Psoas muscle (tissue), 7 donors: ENCODE measurements at regions not wholly inside any gene's neighbourhood (a gene's known extent, or its start where the extent isn't known, plus 50 kb on each side); places are given as distances from the start of the nearest gene placed in this dataset.

Source experiments
- ATAC-seq, 4 donors: fragments of 200-7000 bp; cut with Tn5 transposase; one replicate each; pipeline ENCODE4 v1.9.1; 2020; ENCODE audit warnings: moderate library complexity in 3 of 4, mild to moderate bottlenecking in 2 of 4
- DNase-seq, 2 donors: peaks; one replicate each; pipeline ENCODE4 v3.0.0-alpha.2; 2020
- H3K27ac ChIP-seq: fragments of 200-600 bp; one replicate; pipeline ENCODE4 v1.8.0; 2022
- H3K27me3 ChIP-seq, 3 donors: fragments of 200-600 bp in 1 of 3; one replicate each; pipeline versions ENCODE4 v1.6.1 to v1.8.0; 2013 to 2022; ENCODE audit warnings: low read length in 2 of 3, mild to moderate bottlenecking in 2 of 3, moderate library complexity in 1 of 3; ENCODE audit not compliant: insufficient read depth in 3 of 3
- H3K36me3 ChIP-seq, 2 donors: fragments of 200-600 bp in 1 of 2; one replicate each; pipeline versions ENCODE4 v1.6.1 to v1.8.0; 2013 to 2022; ENCODE audit warnings: low read depth in 1 of 2, mild to moderate bottlenecking in 1 of 2, moderate library complexity in 1 of 2; ENCODE audit not compliant: insufficient read depth in 1 of 2
- H3K4me1 ChIP-seq: fragments of 200-600 bp; one replicate; pipeline ENCODE4 v1.8.0; 2022
- H3K4me3 ChIP-seq: fragments of 200-600 bp; one replicate; pipeline ENCODE4 v1.8.0; 2022; ENCODE audit warnings: mild to moderate bottlenecking
- H3K9me3 ChIP-seq: fragments of 200-600 bp; one replicate; pipeline ENCODE4 v1.8.0; 2022
- WGBS, 3 donors: extraction: QIAGEN DNeasy Blood & Tissue Kit; methylation state at CpG; one replicate each; pipeline versions ENCODE4 v1.1.6 to v1.1.7; 2013; 5-methylcytosine and 5-hydroxymethylcytosine counted together
- intact Hi-C, 2 donors: fragments of 100-400 bp; cut with DNase I; formaldehyde crosslinking; loops; one replicate each; pipeline versions ENCODE4 v1.11.0 to v1.14.2; 2022
- TF ChIP-seq, protein P1 (sequence below): fragments of 200-600 bp; IDR thresholded peaks from one replicate; pipeline ENCODE4 v1.8.0; 2022; ENCODE audit warnings: antibody characterized with exemption
- donor health status: healthy with polysubstance abuse.
- donor health status: DM: no; HTN: no; CAD: no; lungs with moderate emphysema.
- donor health status: Bipolar disorder and iron deficiency.
- donor health status: healthy.
- donor health status: DM: yes; HTN: yes; CAD: no.
- donor health status: DM: no; HTN: no; CAD: no.
- donor health status: DM: yes; HTN: yes; CAD: no.

GRCh38 chr14:22513066-22513812, 75.8 kb downstream of the DAD1 start:
- Histone ChIP-seq H3K9me3 (no peaks in the 10 kb centered on the region), H3K27ac (peak overlapping the region; percentile 32), H3K4me3 (no peak overlapping the region), H3K36me3 (no peaks in the 10 kb centered on the region), H3K4me1 (peaks cover 13% of the 10 kb centered on the region), H3K27me3 (peaks cover 0 to 4% (median 2%) of the 10 kb centered on the region in 3 donors)
- ATAC-seq (no peak), DNase-seq (no peak)
- TF ChIP-seq, protein P1, sequence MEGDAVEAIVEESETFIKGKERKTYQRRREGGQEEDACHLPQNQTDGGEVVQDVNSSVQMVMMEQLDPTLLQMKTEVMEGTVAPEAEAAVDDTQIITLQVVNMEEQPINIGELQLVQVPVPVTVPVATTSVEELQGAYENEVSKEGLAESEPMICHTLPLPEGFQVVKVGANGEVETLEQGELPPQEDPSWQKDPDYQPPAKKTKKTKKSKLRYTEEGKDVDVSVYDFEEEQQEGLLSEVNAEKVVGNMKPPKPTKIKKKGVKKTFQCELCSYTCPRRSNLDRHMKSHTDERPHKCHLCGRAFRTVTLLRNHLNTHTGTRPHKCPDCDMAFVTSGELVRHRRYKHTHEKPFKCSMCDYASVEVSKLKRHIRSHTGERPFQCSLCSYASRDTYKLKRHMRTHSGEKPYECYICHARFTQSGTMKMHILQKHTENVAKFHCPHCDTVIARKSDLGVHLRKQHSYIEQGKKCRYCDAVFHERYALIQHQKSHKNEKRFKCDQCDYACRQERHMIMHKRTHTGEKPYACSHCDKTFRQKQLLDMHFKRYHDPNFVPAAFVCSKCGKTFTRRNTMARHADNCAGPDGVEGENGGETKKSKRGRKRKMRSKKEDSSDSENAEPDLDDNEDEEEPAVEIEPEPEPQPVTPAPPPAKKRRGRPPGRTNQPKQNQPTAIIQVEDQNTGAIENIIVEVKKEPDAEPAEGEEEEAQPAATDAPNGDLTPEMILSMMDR = no peak
- intact Hi-C loops = no loop called here
- 36 to 44% (median 42%) methylated on average over 3 of the region's 3 CpGs for WGBS, 3 donors

- TF ChIP-seq, protein P1 = no peak
- Histone ChIP-seq H3K4me3 (no peak overlapping the region), H3K27ac (peak overlapping the region; percentile 13), H3K4me1 (peaks cover 13% of the 10 kb centered on the region), H3K36me3 (no peaks in the 10 kb centered on the region), H3K9me3 (no peaks in the 10 kb centered on the region), H3K27me3 (peaks cover 0 to 4% (median 2%) of the 10 kb centered on the region in 3 donors)
- intact Hi-C loops = no loop called here
- WGBS, 3 donors = 64 to 66% (median 64%) methylated on average over 2 of the region's 2 CpGs
- no peak for ATAC-seq
- DNase-seq = no peak
These were observed 76.8 kb downstream of the DAD1 start for GRCh38 chr14:22512106-22512814.

DNA sequence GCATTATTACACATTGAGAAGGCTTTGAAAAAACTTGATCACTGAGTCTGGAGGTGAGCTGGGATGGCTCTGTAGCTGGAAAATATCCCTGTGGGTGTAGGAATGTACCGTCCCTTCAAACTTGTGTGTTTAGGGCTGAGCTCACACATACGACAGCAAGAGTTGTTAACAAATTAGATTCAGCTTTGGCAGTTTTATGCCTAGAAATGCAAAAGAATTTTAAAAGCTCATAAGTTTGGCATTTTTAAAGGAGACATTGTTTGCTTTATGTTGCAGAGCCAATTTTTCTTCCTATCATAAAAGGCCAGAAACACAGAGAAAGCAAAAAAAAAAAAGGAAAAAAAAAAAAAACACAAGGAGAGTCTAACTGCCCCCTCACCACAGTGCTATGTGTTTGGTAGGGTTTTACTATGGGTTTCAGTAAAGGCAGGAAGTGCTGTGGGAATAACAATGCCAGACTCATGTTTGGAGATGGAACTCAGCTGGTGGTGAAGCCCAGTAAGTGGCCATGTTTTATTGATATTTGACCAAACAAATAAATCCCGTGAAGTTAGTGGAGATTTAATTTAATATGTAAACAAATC, 78.4 kb downstream of the DAD1 start:
- ATAC-seq (no peak), DNase-seq (no peak)
- H3K27ac ChIP-seq = no peak overlapping the region
- peaks cover 0 to 5% (median 2%) of the 10 kb centered on the region in 3 donors for H3K27me3 ChIP-seq
- no peak overlapping the region for H3K4me3 ChIP-seq
- WGBS, 3 donors = 55 to 69% (median 60%) methylated on average over 3 of the region's 3 CpGs
- no peaks in the 10 kb centered on the region for H3K36me3 ChIP-seq
- H3K4me1 ChIP-seq = peaks cover 13% of the 10 kb centered on the region
- TF ChIP-seq, protein P1 = no peak
- H3K9me3 ChIP-seq = no peaks in the 10 kb centered on the region
- intact Hi-C loops = no loop called here

- Histone ChIP-seq H3K4me1 (peaks cover 13% of the 10 kb centered on the region), H3K27me3 (peaks cover 0 to 5% (median 2%) of the 10 kb centered on the region in 3 donors), H3K27ac (no peak overlapping the region), H3K4me3 (no peak overlapping the region), H3K36me3 (no peaks in the 10 kb centered on the region), H3K9me3 (no peaks in the 10 kb centered on the region)
- DNase-seq (no peak), ATAC-seq (no peak)
- 64 to 73% (median 72%) methylated on average over 5 of the region's 5 CpGs for WGBS, 3 donors
- intact Hi-C loops = no loop called here
- TF ChIP-seq, protein P1 = no peak
These were observed 79.2 kb downstream of the DAD1 start for GRCh38 chr14:22509751-22510300.
